Cardiac muscle cell (in vitro differentiated cells and primary cell): ENCODE measurements at regions not wholly inside any gene's neighbourhood (a gene's known extent, or its start where the extent isn't known, plus 50 kb on each side); places are given as distances from the start of the nearest gene placed in this dataset.

Source experiments
- DNase-seq, 2 donors: peaks; one replicate each; pipeline versions ENCODE4 v3.0.0 to v3.0.0-alpha.2; 2010 to 2017; ENCODE audit warnings: low read depth in 1 of 2, low spot score in 1 of 2
- H3K27ac ChIP-seq: fragments of 200-600 bp; sonication (generic); 2 replicates; pipeline ENCODE4 v1.5.1; 2016
- H3K27me3 ChIP-seq: fragments of 200-600 bp; sonication (generic); 2 replicates; pipeline ENCODE4 v1.6.0; 2016; ENCODE audit warnings: control low read depth
- H3K36me3 ChIP-seq: fragments of 200-600 bp; sonication (generic); 2 replicates; pipeline ENCODE4 v1.5.1; 2016; ENCODE audit warnings: control low read depth
- H3K4me1 ChIP-seq: fragments of 200-600 bp; sonication (generic); 2 replicates; pipeline ENCODE4 v1.8.1; 2017; ENCODE audit warnings: low read depth, mild to moderate bottlenecking, mixed run types
- H3K4me3 ChIP-seq: fragments of 200-600 bp; sonication (generic); 2 replicates; pipeline ENCODE4 v1.5.1; 2016; ENCODE audit warnings: mild to moderate bottlenecking
- H3K9me3 ChIP-seq: fragments of 200-600 bp; sonication (generic); 2 replicates; pipeline ENCODE4 v1.5.1; 2017; ENCODE audit warnings: low read depth, mild to moderate bottlenecking, control low read depth
- CTCF ChIP-seq: IDR thresholded peaks from 2 replicates; pipeline ENCODE4 v1.5.1; 2012; ENCODE audit warnings: low read depth, mild to moderate bottlenecking, low read length

- Histone ChIP-seq H3K36me3 (no peaks in the 10 kb centered on the region), H3K4me3 (no peak overlapping the region), H3K27ac (no peak overlapping the region), H3K4me1 (no peaks in the 10 kb centered on the region), H3K9me3 (no peaks in the 10 kb centered on the region), H3K27me3 (no peaks in the 10 kb centered on the region)
- no peak for TF ChIP-seq CTCF
- DNase-seq: peak in 1 of 2 donors; percentile 40
Measured at GRCh38 chr3:168398371-168399025, 302.8 kb upstream of the GOLIM4 start.

GRCh38 chr3:168396861-168397260, 301.1 kb upstream of the GOLIM4 start:
- no peak overlapping the region for H3K4me3 ChIP-seq
- H3K9me3 ChIP-seq: no peaks in the 10 kb centered on the region
- DNase-seq: no peak
- no peak for TF ChIP-seq CTCF
- H3K27ac ChIP-seq: no peak overlapping the region
- H3K36me3 ChIP-seq: no peaks in the 10 kb centered on the region
- H3K4me1 ChIP-seq: no peaks in the 10 kb centered on the region
- H3K27me3 ChIP-seq: no peaks in the 10 kb centered on the region

GRCh38 chr3:168395551-168395950, 299.8 kb upstream of the GOLIM4 start:
- no peaks in the 10 kb centered on the region for H3K27me3 ChIP-seq
- no peak for TF ChIP-seq CTCF
- no peak overlapping the region for H3K27ac ChIP-seq
- H3K36me3 ChIP-seq: no peaks in the 10 kb centered on the region
- DNase-seq: no peak
- no peaks in the 10 kb centered on the region for H3K9me3 ChIP-seq
- no peak overlapping the region for H3K4me3 ChIP-seq
- H3K4me1 ChIP-seq: no peaks in the 10 kb centered on the region

- Histone ChIP-seq H3K36me3 (no peaks in the 10 kb centered on the region), H3K4me1 (no peaks in the 10 kb centered on the region), H3K4me3 (no peak overlapping the region), H3K27ac (no peak overlapping the region), H3K9me3 (no peaks in the 10 kb centered on the region), H3K27me3 (no peaks in the 10 kb centered on the region)
- TF ChIP-seq CTCF: no peak
- no peak for DNase-seq
Measured at GRCh38 chr3:168394439-168394838, 298.7 kb upstream of the GOLIM4 start.

- no peak overlapping the region for H3K4me3 ChIP-seq
- no peak overlapping the region for H3K27ac ChIP-seq
- no peaks in the 10 kb centered on the region for H3K27me3 ChIP-seq
- H3K9me3 ChIP-seq: no peaks in the 10 kb centered on the region
- H3K36me3 ChIP-seq: no peaks in the 10 kb centered on the region
- H3K4me1 ChIP-seq: no peaks in the 10 kb centered on the region
- no peak for DNase-seq
- TF ChIP-seq CTCF: no peak
Measured at GRCh38 chr3:168386301-168386700, 290.6 kb upstream of the GOLIM4 start.
